ENCODE measurements at regions not wholly inside any gene's neighbourhood (a gene's known extent, or its start where the extent isn't known, plus 50 kb on each side); places are given as distances from the start of the nearest gene placed in this dataset.

DNA sequence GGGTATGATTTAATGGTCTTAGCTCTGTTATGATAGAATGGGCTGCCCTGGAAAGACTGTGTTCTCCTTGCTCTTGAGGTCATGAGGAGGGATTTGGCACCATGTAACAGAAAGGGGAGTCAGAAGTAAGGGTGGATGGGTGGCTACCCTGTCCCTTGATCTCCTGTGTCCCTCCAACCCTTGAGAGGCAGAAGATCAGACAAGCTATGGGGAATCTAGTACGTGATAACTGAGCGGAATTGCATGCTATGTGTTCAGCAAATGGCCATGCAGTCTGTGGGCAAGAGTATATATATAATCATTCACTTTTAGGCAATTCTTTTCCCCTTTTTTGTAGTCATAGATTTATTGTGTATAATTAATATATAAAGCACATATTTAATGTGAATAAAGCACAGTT lies 174.9 kb downstream of the SEC23IP start:
- Histone ChIP-seq H3K4me1 (ENCODE audit: control insufficient read depth, insufficient read depth, low read length) (no peaks in the 10 kb centered on the region), H3K9ac (ENCODE audit: extremely low read depth, low read length, poor library complexity, severe bottlenecking) (no peak overlapping the region), H3K4me3 (ENCODE audit: low read length) (no peak overlapping the region), H3K36me3 (ENCODE audit: control insufficient read depth, insufficient read depth, low read length) (no peaks in the 10 kb centered on the region), H3K27ac (ENCODE audit: low read depth, low read length) (no peak overlapping the region), H3K27me3 (ENCODE audit: control insufficient read depth, insufficient read depth, low read length, poor library complexity, severe bottlenecking) (no peaks in the 10 kb centered on the region), H3K9me3 (ENCODE audit: control insufficient read depth, low read length) (peaks cover 13% of the 10 kb centered on the region)
- Mint-ChIP-seq H3K36me3 (ENCODE audit: low read depth) (no peaks in the 10 kb centered on the region), H3K4me1 (peaks cover 2% of the 10 kb centered on the region), H3K27ac (no peak overlapping the region), H3K27me3 (ENCODE audit: insufficient read depth) (peaks cover 3% of the 10 kb centered on the region), H3K9me3 (peaks cover 18% of the 10 kb centered on the region), H3K4me3 (no peak overlapping the region)
- 80 to 93% methylated on average over 1 to 2 of the region's 2 CpGs for WGBS, 2 experiments (ENCODE audit: insufficient coverage in 1 of 2, insufficient read length in 1 of 2)
- TF ChIP-seq, protein P1, sequence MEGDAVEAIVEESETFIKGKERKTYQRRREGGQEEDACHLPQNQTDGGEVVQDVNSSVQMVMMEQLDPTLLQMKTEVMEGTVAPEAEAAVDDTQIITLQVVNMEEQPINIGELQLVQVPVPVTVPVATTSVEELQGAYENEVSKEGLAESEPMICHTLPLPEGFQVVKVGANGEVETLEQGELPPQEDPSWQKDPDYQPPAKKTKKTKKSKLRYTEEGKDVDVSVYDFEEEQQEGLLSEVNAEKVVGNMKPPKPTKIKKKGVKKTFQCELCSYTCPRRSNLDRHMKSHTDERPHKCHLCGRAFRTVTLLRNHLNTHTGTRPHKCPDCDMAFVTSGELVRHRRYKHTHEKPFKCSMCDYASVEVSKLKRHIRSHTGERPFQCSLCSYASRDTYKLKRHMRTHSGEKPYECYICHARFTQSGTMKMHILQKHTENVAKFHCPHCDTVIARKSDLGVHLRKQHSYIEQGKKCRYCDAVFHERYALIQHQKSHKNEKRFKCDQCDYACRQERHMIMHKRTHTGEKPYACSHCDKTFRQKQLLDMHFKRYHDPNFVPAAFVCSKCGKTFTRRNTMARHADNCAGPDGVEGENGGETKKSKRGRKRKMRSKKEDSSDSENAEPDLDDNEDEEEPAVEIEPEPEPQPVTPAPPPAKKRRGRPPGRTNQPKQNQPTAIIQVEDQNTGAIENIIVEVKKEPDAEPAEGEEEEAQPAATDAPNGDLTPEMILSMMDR (conservative IDR thresholded peaks at IDR 0.05) = no peak
- DNase-seq = no peak

DNA sequence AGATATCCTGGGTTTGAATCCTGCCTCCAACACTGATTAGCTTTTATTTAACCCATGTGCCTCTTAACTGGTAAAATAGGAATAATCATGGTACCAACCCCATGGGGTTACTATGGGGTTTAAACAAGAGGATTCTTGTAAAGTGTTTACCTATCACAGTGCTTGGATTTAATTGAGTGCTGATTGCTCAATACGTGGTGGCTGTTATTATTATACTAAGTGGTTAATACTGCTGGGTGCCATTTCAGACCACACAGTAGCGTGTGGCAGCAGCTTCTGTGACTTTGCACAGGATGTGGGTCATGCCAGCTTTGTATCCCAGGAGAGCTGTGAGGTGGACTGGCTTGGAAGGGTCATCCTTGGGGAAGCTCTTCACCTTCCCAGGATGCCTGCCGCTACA lies 177.2 kb downstream of the SEC23IP start:
- no peaks in the 10 kb centered on the region for H3K4me1 ChIP-seq (ENCODE audit: control insufficient read depth, insufficient read depth, low read length)
- Mint-ChIP-seq H3K27ac (no peak overlapping the region), H3K4me3 (no peak overlapping the region), H3K4me1 (peaks cover 2% of the 10 kb centered on the region), H3K9me3 (peaks cover 29% of the 10 kb centered on the region), H3K27me3 (ENCODE audit: insufficient read depth) (peaks cover 3% of the 10 kb centered on the region), H3K36me3 (ENCODE audit: low read depth) (no peaks in the 10 kb centered on the region)
- H3K36me3 ChIP-seq (ENCODE audit: control insufficient read depth, insufficient read depth, low read length) = no peaks in the 10 kb centered on the region
- H3K9ac ChIP-seq (ENCODE audit: extremely low read depth, low read length, poor library complexity, severe bottlenecking) = no peak overlapping the region
- no peak for DNase-seq
- WGBS, 2 experiments (ENCODE audit: insufficient coverage in 1 of 2, insufficient read length in 1 of 2) = 86 to 100% methylated on average over 1 to 3 of the region's 3 CpGs
- TF ChIP-seq, protein P1 (conservative IDR thresholded peaks at IDR 0.05) = no peak
- H3K27ac ChIP-seq (ENCODE audit: low read depth, low read length) = no peak overlapping the region
- H3K27me3 ChIP-seq (ENCODE audit: control insufficient read depth, insufficient read depth, low read length, poor library complexity, severe bottlenecking) = no peaks in the 10 kb centered on the region
- H3K9me3 ChIP-seq (ENCODE audit: control insufficient read depth, low read length) = peaks cover 22% of the 10 kb centered on the region
- no peak overlapping the region for H3K4me3 ChIP-seq (ENCODE audit: low read length)

DNA sequence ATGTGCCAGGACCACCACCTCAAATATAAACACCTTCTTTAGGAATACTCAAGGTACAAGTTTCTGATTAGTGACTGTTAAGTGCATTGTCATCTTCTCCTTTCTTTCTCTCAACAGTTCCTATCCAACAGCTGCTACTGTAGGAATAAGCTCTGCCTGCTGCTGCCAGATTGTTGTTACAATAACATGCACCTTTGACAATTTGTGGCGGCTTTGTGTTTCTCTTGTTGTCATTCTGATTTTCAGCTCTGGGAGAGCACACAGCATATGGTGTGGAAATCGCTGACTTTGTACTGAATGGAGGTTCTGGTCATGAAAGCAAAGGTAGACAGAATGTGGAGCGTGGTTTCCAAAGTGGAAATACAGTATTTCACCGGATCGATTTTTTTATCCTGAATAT lies 182.8 kb downstream of the SEC23IP start:
- no peaks in the 10 kb centered on the region for H3K27me3 ChIP-seq (ENCODE audit: control insufficient read depth, insufficient read depth, low read length, poor library complexity, severe bottlenecking)
- H3K9me3 ChIP-seq (ENCODE audit: control insufficient read depth, low read length) = peaks cover 26% of the 10 kb centered on the region
- no peak overlapping the region for H3K9ac ChIP-seq (ENCODE audit: extremely low read depth, low read length, poor library complexity, severe bottlenecking)
- peaks cover 10% of the 10 kb centered on the region for H3K4me1 Mint-ChIP-seq
- no peaks in the 10 kb centered on the region for H3K36me3 ChIP-seq (ENCODE audit: control insufficient read depth, insufficient read depth, low read length)
- H3K4me3 ChIP-seq (ENCODE audit: low read length) = no peak overlapping the region
- no peak overlapping the region for H3K27ac ChIP-seq (ENCODE audit: low read depth, low read length)
- 93 to 94% methylated on average over 5 of the region's 5 CpGs for WGBS, 2 experiments (ENCODE audit: insufficient coverage in 1 of 2, insufficient read length in 1 of 2)
- no peak for DNase-seq
- no peaks in the 10 kb centered on the region for H3K36me3 Mint-ChIP-seq (ENCODE audit: low read depth)
- TF ChIP-seq, protein P1 (conservative IDR thresholded peaks at IDR 0.05) = no peak
- no peaks in the 10 kb centered on the region for H3K4me1 ChIP-seq (ENCODE audit: control insufficient read depth, insufficient read depth, low read length)
- no peak overlapping the region for H3K27ac Mint-ChIP-seq
- H3K4me3 Mint-ChIP-seq = no peak overlapping the region
- peaks cover 20% of the 10 kb centered on the region for H3K9me3 Mint-ChIP-seq
- H3K27me3 Mint-ChIP-seq (ENCODE audit: insufficient read depth) = no peaks in the 10 kb centered on the region
